ENCODE measurements at regions not wholly inside any gene's neighbourhood (a gene's known extent, or its start where the extent isn't known, plus 50 kb on each side); places are given as distances from the start of the nearest gene placed in this dataset.

GRCh38 chr6:22383016-22383415, 86.2 kb upstream of the PRL start:
- Histone ChIP-seq H3K4me3 (no peak overlapping the region), H3K36me3 (no peaks in the 10 kb centered on the region), H3K9me3 (no peaks in the 10 kb centered on the region), H3K27ac (no peak overlapping the region), H3K27me3 (no peaks in the 10 kb centered on the region), H3K4me1 (no peaks in the 10 kb centered on the region)
- 87 to 93% methylated on average over 6 of the region's 6 CpGs for WGBS, 2 donors
- intact Hi-C loops (cut with DNase I), result no loop called here
- TF ChIP-seq POLR2A (IDR thresholded peaks at IDR 0.05) (no peak), CTCF (IDR thresholded peaks at IDR 0.05) (no peak), POLR2AphosphoS5 (IDR thresholded peaks at IDR 0.05) (no peak), EP300 (IDR thresholded peaks at IDR 0.05) (no peak)
- no peak for DNase-seq

DNA sequence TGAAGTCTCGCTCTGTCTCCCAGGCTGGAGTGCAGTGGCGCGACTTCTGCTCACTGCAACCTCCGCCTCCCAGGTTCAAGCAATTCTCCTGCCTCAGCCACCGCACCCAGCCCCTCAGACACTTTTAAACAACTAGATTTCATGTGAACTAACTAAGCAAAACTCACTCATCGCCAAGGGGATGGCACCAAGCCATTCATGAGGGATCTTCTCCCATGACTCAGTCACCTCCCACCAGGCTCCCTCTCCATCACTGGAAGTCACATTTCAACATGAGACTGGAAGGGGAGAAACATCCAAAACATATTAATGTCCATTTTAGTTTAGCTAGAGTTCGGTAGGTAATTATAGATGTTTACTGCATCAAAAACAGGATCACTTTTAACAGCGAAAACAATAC, 95.9 kb upstream of the PRL start:
- Histone ChIP-seq H3K27me3 (no peaks in the 10 kb centered on the region), H3K4me3 (no peak overlapping the region), H3K27ac (no peak overlapping the region), H3K36me3 (no peaks in the 10 kb centered on the region), H3K9me3 (no peaks in the 10 kb centered on the region), H3K4me1 (no peaks in the 10 kb centered on the region)
- intact Hi-C loops (cut with DNase I), result no loop called here
- WGBS, 2 donors, result 95% methylated on average over 8 of the region's 8 CpGs
- DNase-seq, result no peak
- TF ChIP-seq POLR2A (IDR thresholded peaks at IDR 0.05), result no peak
- TF ChIP-seq CTCF (IDR thresholded peaks at IDR 0.05), result no peak

DNA sequence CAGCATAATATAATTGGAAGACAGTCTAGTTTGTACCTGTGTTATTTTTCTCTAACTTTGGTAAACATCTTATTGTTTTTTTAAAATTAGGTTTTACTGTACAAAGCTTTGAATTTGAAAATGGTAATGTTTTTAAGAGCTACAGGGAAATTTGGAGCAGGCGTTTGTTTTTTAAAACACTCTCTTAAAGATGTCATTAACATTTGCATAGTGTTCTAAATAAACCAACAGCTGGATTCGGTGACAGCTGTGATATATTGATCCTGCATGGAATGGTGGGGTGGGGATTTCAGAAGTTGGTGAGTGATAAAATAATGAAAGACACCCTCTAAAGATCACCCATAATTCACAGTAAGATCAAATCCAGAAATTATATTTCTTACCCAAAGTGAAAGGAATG, 97.9 kb upstream of the PRL start:
- Histone ChIP-seq H3K4me1 (no peaks in the 10 kb centered on the region), H3K4me3 (no peak overlapping the region), H3K27me3 (no peaks in the 10 kb centered on the region), H3K27ac (no peak overlapping the region), H3K9me3 (no peaks in the 10 kb centered on the region), H3K36me3 (no peaks in the 10 kb centered on the region)
- no peak for DNase-seq
- TF ChIP-seq POLR2AphosphoS5 (IDR thresholded peaks at IDR 0.05) (no peak), CTCF (IDR thresholded peaks at IDR 0.05) (no peak), EP300 (IDR thresholded peaks at IDR 0.05) (no peak), POLR2A (IDR thresholded peaks at IDR 0.05) (no peak)
- intact Hi-C loops (cut with DNase I), result no loop called here
- WGBS, 2 donors, result 65 to 74% methylated on average over 2 of the region's 2 CpGs

GRCh38 chr6:22399693-22400092, 102.9 kb upstream of the PRL start:
- H3K4me1 ChIP-seq, result no peaks in the 10 kb centered on the region
- no peak overlapping the region for H3K27ac ChIP-seq
- H3K27me3 ChIP-seq, result no peaks in the 10 kb centered on the region
- intact Hi-C loops (cut with DNase I), result no loop called here
- H3K9me3 ChIP-seq, result no peaks in the 10 kb centered on the region
- TF ChIP-seq POLR2A (IDR thresholded peaks at IDR 0.05) (no peak), POLR2AphosphoS5 (IDR thresholded peaks at IDR 0.05) (no peak), CTCF (IDR thresholded peaks at IDR 0.05) (no peak), EP300 (IDR thresholded peaks at IDR 0.05) (no peak)
- WGBS, 2 donors, result 91% methylated on average over 4 of the region's 4 CpGs
- H3K4me3 ChIP-seq, result no peak overlapping the region
- DNase-seq, result no peak
- H3K36me3 ChIP-seq, result no peaks in the 10 kb centered on the region

DNA sequence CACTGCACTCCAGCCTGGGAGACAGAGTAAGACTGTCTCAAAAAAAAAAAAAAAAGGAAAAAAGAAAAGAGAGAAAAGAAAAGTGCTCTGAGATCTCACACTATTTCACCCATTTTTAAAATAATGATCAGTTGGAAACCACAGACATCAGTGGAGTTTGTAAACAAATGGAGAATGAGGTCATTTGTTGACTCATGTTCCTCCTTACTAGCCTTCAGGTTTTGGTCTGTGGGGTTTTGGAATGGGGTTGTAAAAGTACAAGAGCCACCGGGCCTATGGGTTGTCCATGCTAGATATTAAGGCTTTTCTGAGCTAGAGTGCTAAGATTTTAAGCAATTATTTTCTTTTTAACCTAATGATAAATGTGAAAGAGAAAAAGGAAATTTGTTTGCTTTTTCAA, 104.4 kb upstream of the PRL start:
- no peaks in the 10 kb centered on the region for H3K36me3 ChIP-seq
- H3K9me3 ChIP-seq, result no peaks in the 10 kb centered on the region
- H3K27ac ChIP-seq, result no peak overlapping the region
- no peaks in the 10 kb centered on the region for H3K4me1 ChIP-seq
- TF ChIP-seq POLR2AphosphoS5 (IDR thresholded peaks at IDR 0.05), result no peak
- TF ChIP-seq POLR2A (IDR thresholded peaks at IDR 0.05), result no peak
- no peak for TF ChIP-seq EP300 (IDR thresholded peaks at IDR 0.05)
- no peak for TF ChIP-seq CTCF (IDR thresholded peaks at IDR 0.05)
- WGBS, 2 donors, result 69 to 77% methylated on average over 1 of the region's 1 CpG
- H3K27me3 ChIP-seq, result no peaks in the 10 kb centered on the region
- no peak for DNase-seq
- H3K4me3 ChIP-seq, result no peak overlapping the region
- intact Hi-C loops (cut with DNase I), result no loop called here

Data from sigmoid colon (tissue), 6 donors.